ENCODE measurements at regions not wholly inside any gene's neighbourhood (a gene's known extent, or its start where the extent isn't known, plus 50 kb on each side); places are given as distances from the start of the nearest gene placed in this dataset.

DNA sequence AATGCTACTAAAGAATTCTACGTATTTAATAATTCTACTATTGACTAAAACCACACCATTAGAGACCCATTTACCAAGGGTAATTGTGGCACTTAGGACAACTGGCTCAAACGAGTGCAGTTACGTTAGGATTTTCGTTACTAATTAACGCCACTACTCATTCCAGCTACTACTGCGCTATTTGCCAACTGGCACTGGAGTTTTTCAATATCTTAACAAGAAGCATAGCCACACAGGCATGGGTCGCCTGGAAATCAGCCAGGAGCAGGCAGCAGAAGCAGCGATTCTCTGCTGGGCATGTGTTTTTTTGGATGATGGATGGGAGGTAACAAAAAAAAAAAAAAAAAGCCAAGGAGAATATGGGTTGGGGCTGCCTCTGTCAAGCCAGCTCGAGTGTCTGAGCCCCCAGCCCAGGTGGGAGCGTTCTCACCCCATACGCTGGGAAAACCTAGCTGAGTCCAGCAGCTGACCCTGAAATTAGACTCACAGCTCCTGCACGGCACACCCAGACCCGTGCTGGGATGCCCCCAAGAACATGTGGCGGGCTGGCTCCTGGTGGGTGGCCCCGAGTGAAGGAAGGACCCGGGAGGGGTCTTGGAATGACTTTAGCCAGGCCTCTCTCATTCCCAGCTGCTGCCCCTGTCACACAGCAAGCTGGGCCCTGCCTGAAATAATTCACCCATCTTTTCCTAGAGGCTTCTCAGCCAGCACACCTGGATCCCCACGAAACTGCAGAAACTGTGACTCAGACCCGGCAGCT, 214.0 kb downstream of the BRD1 start:
- TF ChIP-seq SNAI2 (CRISPR knock-in tag; IDR thresholded peaks at IDR 0.05) (no peak), TCF4 (CRISPR knock-in tag; IDR thresholded peaks at IDR 0.05; ENCODE audit: borderline replicate concordance) (no peak), OSR1 (CRISPR knock-in tag; IDR thresholded peaks at IDR 0.05) (no peak), BACH2 (CRISPR knock-in tag; IDR thresholded peaks at IDR 0.05; ENCODE audit: borderline replicate concordance) (no peak), ZNF70 (CRISPR knock-in tag; IDR thresholded peaks at IDR 0.05) (no peak), ESRRG (CRISPR knock-in tag; IDR thresholded peaks at IDR 0.05) (no peak), ARNTL (CRISPR knock-in tag; IDR thresholded peaks at IDR 0.05; ENCODE audit: borderline replicate concordance, low read depth) (no peak), PATZ1 (CRISPR knock-in tag; IDR thresholded peaks at IDR 0.05; ENCODE audit: borderline replicate concordance) (no peak), CREB5 (CRISPR knock-in tag; IDR thresholded peaks at IDR 0.05; ENCODE audit: low read depth) (no peak)
- TF ChIP-seq, protein P1, sequence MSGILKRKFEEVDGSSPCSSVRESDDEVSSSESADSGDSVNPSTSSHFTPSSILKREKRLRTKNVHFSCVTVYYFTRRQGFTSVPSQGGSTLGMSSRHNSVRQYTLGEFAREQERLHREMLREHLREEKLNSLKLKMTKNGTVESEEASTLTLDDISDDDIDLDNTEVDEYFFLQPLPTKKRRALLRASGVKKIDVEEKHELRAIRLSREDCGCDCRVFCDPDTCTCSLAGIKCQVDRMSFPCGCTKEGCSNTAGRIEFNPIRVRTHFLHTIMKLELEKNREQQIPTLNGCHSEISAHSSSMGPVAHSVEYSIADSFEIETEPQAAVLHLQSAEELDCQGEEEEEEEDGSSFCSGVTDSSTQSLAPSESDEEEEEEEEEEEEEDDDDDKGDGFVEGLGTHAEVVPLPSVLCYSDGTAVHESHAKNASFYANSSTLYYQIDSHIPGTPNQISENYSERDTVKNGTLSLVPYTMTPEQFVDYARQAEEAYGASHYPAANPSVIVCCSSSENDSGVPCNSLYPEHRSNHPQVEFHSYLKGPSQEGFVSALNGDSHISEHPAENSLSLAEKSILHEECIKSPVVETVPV (CRISPR knock-in tag; IDR thresholded peaks at IDR 0.05), result no peak
- TF ChIP-seq, protein P2, sequence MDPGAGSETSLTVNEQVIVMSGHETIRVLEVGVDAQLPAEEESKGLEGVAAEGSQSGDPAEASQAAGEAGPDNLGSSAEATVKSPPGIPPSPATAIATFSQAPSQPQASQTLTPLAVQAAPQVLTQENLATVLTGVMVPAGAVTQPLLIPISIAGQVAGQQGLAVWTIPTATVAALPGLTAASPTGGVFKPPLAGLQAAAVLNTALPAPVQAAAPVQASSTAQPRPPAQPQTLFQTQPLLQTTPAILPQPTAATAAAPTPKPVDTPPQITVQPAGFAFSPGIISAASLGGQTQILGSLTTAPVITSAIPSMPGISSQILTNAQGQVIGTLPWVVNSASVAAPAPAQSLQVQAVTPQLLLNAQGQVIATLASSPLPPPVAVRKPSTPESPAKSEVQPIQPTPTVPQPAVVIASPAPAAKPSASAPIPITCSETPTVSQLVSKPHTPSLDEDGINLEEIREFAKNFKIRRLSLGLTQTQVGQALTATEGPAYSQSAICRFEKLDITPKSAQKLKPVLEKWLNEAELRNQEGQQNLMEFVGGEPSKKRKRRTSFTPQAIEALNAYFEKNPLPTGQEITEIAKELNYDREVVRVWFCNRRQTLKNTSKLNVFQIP (CRISPR knock-in tag; IDR thresholded peaks at IDR 0.05; ENCODE audit: borderline replicate concordance, low read depth), result no peak
- no peak for ATAC-seq

DNA sequence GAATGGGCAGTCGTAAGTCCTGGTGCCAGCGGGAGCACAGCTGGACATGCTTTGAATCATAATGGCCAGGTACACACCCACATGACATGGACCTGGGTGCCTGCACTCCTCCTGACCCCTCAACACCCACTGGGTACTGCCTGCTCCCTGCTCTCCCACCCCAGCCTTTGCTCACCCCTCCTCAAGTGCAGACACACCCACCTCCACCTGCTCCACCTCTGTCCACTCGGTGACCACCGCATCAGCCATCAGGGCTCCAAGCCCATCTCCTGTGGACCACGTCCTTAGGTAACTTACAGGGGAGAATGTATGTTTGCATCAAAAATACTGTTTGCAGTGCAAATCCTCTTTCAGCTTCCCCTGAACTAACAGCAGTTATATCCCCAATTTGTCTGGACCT, 214.6 kb downstream of the BRD1 start:
- ATAC-seq, result no peak
- no peak for TF ChIP-seq TSHZ2 (CRISPR knock-in tag; IDR thresholded peaks at IDR 0.05)

DNA sequence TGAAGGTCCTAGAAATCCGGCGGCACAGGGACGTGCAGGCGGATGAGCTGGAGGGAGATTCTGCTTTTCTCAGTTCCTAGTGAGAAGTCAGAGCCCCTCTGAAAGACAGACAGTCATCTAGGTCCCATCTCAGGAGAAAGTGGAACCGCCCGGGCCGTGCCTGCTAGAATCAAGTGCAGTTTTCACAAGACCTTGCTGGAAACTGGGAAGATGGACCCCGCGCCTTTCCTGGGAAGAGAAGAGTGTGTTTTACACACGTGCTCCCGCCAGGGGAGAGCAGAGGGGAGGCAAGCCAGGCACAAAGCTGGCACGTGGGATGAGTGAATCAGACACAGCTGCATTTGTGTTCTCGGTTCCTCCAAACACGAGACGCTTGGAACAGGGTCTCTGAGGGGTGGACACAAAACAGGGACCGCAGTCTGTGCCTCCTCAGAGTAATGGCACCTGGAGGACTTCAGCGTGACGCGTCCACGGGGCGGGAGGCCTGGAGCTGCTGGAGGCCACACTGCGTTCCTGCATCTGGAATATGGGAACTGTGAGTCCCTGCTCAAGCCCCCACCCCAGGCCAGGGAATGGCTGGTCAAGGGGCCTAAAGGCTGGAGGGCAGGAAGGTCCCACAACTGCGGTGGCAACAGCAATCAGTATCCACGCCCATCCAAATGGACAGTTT, 218.3 kb downstream of the BRD1 start:
- TF ChIP-seq ZFP3 (CRISPR knock-in tag; IDR thresholded peaks at IDR 0.05) (no peak), RARB (CRISPR knock-in tag; IDR thresholded peaks at IDR 0.05) (no peak), ESRRG (CRISPR knock-in tag; IDR thresholded peaks at IDR 0.05) (no peak), ZNF70 (CRISPR knock-in tag; IDR thresholded peaks at IDR 0.05) (no peak), ISL1 (CRISPR knock-in tag; IDR thresholded peaks at IDR 0.05) (no peak)
- TF ChIP-seq, protein P1 (CRISPR knock-in tag; IDR thresholded peaks at IDR 0.05), result no peak
- no peak for ATAC-seq

Measured in SK-N-SH treated with all-trans-retinoic acid at 6 μM for 48 hours (cell line).